ENCODE measurements at regions not wholly inside any gene's neighbourhood (a gene's known extent, or its start where the extent isn't known, plus 50 kb on each side); places are given as distances from the start of the nearest gene placed in this dataset.

- TF ChIP-seq ZNF274 (IDR thresholded peaks at IDR 0.05; ENCODE audit: low read depth, low read length): no peak
- no peak for TF ChIP-seq YY1 (IDR thresholded peaks at IDR 0.05; ENCODE audit: insufficient read depth, insufficient read length)
- no peak for TF ChIP-seq SUZ12 (IDR thresholded peaks at IDR 0.05; ENCODE audit: extremely low read depth, insufficient read depth, insufficient read length)
Observed at GRCh38 chr20:23190557-23190956, 104.4 kb upstream of the CD93 start.
